ENCODE measurements at regions not wholly inside any gene's neighbourhood (a gene's known extent, or its start where the extent isn't known, plus 50 kb on each side); places are given as distances from the start of the nearest gene placed in this dataset.
"Not testable (repeated sequence)": the region's sequence is repeated elsewhere in the genome, so short reads cannot be mapped to it uniquely, and the experiment has no call there.

GRCh38 chrX:93874554-93874953, 200.5 kb downstream of the FAM133A start (continued):
- TF ChIP-seq CSDC2 (CRISPR knock-in tag; IDR thresholded peaks at IDR 0.05), result no peak
- no peak for TF ChIP-seq ZNF565 (CRISPR knock-in tag; conservative IDR thresholded peaks at IDR 0.05; ENCODE audit: low read depth)

GRCh38 chrX:93875621-93876282, 201.7 kb downstream of the FAM133A start:
- TF ChIP-seq TSHZ2 (CRISPR knock-in tag; IDR thresholded peaks at IDR 0.05) (no peak), TOX (CRISPR knock-in tag; IDR thresholded peaks at IDR 0.05; ENCODE audit: borderline replicate concordance) (no peak), ARNTL (CRISPR knock-in tag; IDR thresholded peaks at IDR 0.05; ENCODE audit: borderline replicate concordance, low read depth) (no peak), TCF4 (CRISPR knock-in tag; IDR thresholded peaks at IDR 0.05; ENCODE audit: borderline replicate concordance) (no peak), CREB5 (CRISPR knock-in tag; IDR thresholded peaks at IDR 0.05; ENCODE audit: low read depth) (no peak), ZFP3 (CRISPR knock-in tag; IDR thresholded peaks at IDR 0.05) (no peak), ZNF70 (CRISPR knock-in tag; IDR thresholded peaks at IDR 0.05) (no peak), PATZ1 (CRISPR knock-in tag; IDR thresholded peaks at IDR 0.05; ENCODE audit: borderline replicate concordance) (no peak), ZNF565 (CRISPR knock-in tag; conservative IDR thresholded peaks at IDR 0.05; ENCODE audit: low read depth) (no peak), ISL1 (CRISPR knock-in tag; IDR thresholded peaks at IDR 0.05) (no peak)
- ATAC-seq, result no peak

- ATAC-seq, result not testable (repeated sequence)
Observed at GRCh38 chrX:93921041-93921440, 247.0 kb downstream of the FAM133A start.

- ATAC-seq, result no peak
- TF ChIP-seq OSR1 (CRISPR knock-in tag; IDR thresholded peaks at IDR 0.05), result no peak
- no peak for TF ChIP-seq POU6F1 (CRISPR knock-in tag; IDR thresholded peaks at IDR 0.05; ENCODE audit: borderline replicate concordance, low read depth)
Observed at GRCh38 chrX:93932471-93933220, 258.6 kb downstream of the FAM133A start.

GRCh38 chrX:93977641-93978040, 303.6 kb downstream of the FAM133A start:
- no peak for ATAC-seq
- TF ChIP-seq TSHZ2 (CRISPR knock-in tag; IDR thresholded peaks at IDR 0.05), result no peak
- no peak for TF ChIP-seq SNAI2 (CRISPR knock-in tag; IDR thresholded peaks at IDR 0.05)
- no peak for TF ChIP-seq ISL1 (CRISPR knock-in tag; IDR thresholded peaks at IDR 0.05)
- TF ChIP-seq BACH2 (CRISPR knock-in tag; IDR thresholded peaks at IDR 0.05; ENCODE audit: borderline replicate concordance), result no peak
- TF ChIP-seq ZNF70 (CRISPR knock-in tag; IDR thresholded peaks at IDR 0.05), result no peak
- TF ChIP-seq TCF4 (CRISPR knock-in tag; IDR thresholded peaks at IDR 0.05; ENCODE audit: borderline replicate concordance), result no peak
- no peak for TF ChIP-seq PATZ1 (CRISPR knock-in tag; IDR thresholded peaks at IDR 0.05; ENCODE audit: borderline replicate concordance)
- no peak for TF ChIP-seq ESRRG (CRISPR knock-in tag; IDR thresholded peaks at IDR 0.05)
- no peak for TF ChIP-seq PPARA (CRISPR knock-in tag; IDR thresholded peaks at IDR 0.05; ENCODE audit: borderline replicate concordance)
- TF ChIP-seq ZFP3 (CRISPR knock-in tag; IDR thresholded peaks at IDR 0.05), result no peak
- no peak for TF ChIP-seq OSR1 (CRISPR knock-in tag; IDR thresholded peaks at IDR 0.05)
- no peak for TF ChIP-seq ARNTL (CRISPR knock-in tag; IDR thresholded peaks at IDR 0.05; ENCODE audit: borderline replicate concordance, low read depth)
- TF ChIP-seq ZNF565 (CRISPR knock-in tag; conservative IDR thresholded peaks at IDR 0.05; ENCODE audit: low read depth), result no peak
- no peak for TF ChIP-seq ZFP30 (CRISPR knock-in tag; IDR thresholded peaks at IDR 0.05)

Data from SK-N-SH treated with all-trans-retinoic acid at 6 μM for 48 hours (cell line).